ENCODE measurements at regions not wholly inside any gene's neighbourhood (a gene's known extent, or its start where the extent isn't known, plus 50 kb on each side); places are given as distances from the start of the nearest gene placed in this dataset.

- no peak for TF ChIP-seq CTCF (IDR thresholded peaks at IDR 0.05)
- TF ChIP-seq POLR2AphosphoS5 (IDR thresholded peaks at IDR 0.05; ENCODE audit: low read depth, low read length), result no peak
- no peak for TF ChIP-seq SIN3A (IDR thresholded peaks at IDR 0.05; ENCODE audit: borderline replicate concordance, insufficient read depth, low read depth, low read length)
- no peak for TF ChIP-seq TCF7L2 (IDR thresholded peaks at IDR 0.05; ENCODE audit: low read depth, low read length)
- no peak for TF ChIP-seq REST (IDR thresholded peaks at IDR 0.05; ENCODE audit: insufficient read depth in 1 of 2, low read depth in 2 of 2, low read length in 1 of 2)
These were observed 390.6 kb downstream of the HAPSTR1 start for GRCh38 chr16:9481747-9482730.
